ENCODE measurements at regions not wholly inside any gene's neighbourhood (a gene's known extent, or its start where the extent isn't known, plus 50 kb on each side); places are given as distances from the start of the nearest gene placed in this dataset.

DNA sequence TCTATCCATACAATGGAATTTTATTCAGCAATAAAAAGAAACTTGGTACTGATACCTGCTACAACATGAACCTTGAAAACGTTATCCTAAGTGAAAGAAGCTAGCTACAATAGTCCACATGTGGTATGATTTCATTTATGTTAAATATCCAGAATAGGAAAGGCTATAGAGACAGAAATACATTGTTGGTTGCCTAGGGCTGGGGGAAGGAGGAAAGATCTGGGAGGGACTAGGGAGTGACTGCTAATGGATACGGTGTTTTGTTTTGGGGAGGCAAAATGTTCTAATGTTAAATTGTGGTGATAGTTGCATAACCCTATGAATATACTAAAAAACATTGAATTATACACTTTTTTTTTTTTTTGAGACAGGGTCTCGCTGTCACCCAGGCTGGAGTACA lies 141.1 kb upstream of the ARX start:
- no peak overlapping the region for H3K4me3 ChIP-seq (ENCODE audit: low read depth, low read length)
- no peak for DNase-seq (ENCODE audit: low read depth)
- TF ChIP-seq, protein P1, sequence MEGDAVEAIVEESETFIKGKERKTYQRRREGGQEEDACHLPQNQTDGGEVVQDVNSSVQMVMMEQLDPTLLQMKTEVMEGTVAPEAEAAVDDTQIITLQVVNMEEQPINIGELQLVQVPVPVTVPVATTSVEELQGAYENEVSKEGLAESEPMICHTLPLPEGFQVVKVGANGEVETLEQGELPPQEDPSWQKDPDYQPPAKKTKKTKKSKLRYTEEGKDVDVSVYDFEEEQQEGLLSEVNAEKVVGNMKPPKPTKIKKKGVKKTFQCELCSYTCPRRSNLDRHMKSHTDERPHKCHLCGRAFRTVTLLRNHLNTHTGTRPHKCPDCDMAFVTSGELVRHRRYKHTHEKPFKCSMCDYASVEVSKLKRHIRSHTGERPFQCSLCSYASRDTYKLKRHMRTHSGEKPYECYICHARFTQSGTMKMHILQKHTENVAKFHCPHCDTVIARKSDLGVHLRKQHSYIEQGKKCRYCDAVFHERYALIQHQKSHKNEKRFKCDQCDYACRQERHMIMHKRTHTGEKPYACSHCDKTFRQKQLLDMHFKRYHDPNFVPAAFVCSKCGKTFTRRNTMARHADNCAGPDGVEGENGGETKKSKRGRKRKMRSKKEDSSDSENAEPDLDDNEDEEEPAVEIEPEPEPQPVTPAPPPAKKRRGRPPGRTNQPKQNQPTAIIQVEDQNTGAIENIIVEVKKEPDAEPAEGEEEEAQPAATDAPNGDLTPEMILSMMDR (IDR thresholded peaks at IDR 0.05; ENCODE audit: insufficient read depth, low read depth, low read length), result no peak

DNA sequence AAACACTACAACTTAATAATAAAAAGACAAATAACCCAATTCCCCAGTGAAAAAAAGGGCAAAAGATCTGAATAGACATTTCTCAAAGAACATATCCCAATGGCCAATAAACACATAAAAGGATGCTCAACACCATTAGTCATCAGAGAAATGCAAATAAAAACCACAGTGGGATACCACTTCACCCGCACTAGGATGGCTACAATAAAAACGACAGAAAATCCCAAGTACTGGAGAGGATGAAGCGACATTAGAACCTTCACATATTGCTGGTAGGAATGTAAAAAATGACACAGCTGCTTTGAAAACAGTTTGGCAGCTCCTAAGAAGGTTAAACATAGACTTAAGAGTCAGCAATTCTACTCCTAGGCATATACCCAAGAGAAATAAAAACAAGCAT lies 140.6 kb upstream of the ARX start:
- TF ChIP-seq, protein P1 (IDR thresholded peaks at IDR 0.05; ENCODE audit: insufficient read depth, low read depth, low read length), result no peak
- peak; percentile 10 for DNase-seq (ENCODE audit: low read depth)
- no peak overlapping the region for H3K4me3 ChIP-seq (ENCODE audit: low read depth, low read length)

DNA sequence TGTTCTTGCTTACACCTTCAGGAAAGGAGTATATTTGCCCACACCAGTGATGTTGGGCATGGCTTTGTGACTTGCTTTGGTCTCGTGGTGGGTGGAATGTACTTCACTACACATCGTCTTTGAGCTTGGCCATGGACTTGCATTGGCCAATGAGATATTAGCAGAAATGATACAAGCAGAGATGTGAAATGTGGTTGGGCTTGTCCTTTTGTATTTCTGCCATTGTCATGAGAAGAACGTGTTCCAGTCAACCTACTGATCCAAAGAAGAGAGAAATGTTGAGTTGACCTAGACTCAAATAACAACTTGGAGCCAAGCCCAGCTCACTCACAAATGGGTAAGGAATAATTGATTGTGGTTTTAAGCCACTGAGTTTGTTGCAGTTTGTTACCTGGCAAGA lies 138.4 kb upstream of the ARX start:
- H3K4me3 ChIP-seq (ENCODE audit: low read depth, low read length), result no peak overlapping the region
- DNase-seq (ENCODE audit: low read depth), result no peak
- TF ChIP-seq, protein P1 (IDR thresholded peaks at IDR 0.05; ENCODE audit: insufficient read depth, low read depth, low read length), result no peak

DNA sequence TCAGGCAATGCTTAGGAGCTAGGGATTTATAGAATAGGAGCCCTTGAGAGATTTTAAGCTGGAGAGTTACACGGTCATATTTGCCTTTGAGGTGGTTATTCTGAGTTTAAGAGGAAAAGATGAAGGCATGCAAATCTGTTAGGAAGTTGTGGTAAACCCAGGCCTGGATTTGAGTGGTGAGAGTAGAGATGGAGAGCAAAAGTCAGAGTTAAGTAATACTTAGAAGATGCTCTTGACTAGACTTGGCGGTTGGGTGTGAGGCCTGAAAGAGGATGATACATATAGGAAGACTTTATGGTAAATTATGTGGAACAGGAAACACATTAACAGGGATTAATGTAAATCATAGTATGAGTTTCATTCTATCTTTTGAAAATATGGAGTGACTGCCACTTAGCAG lies 136.0 kb upstream of the ARX start:
- H3K4me3 ChIP-seq (ENCODE audit: low read depth, low read length), result no peak overlapping the region
- no peak for DNase-seq (ENCODE audit: low read depth)
- TF ChIP-seq, protein P1 (IDR thresholded peaks at IDR 0.05; ENCODE audit: insufficient read depth, low read depth, low read length), result no peak

DNA sequence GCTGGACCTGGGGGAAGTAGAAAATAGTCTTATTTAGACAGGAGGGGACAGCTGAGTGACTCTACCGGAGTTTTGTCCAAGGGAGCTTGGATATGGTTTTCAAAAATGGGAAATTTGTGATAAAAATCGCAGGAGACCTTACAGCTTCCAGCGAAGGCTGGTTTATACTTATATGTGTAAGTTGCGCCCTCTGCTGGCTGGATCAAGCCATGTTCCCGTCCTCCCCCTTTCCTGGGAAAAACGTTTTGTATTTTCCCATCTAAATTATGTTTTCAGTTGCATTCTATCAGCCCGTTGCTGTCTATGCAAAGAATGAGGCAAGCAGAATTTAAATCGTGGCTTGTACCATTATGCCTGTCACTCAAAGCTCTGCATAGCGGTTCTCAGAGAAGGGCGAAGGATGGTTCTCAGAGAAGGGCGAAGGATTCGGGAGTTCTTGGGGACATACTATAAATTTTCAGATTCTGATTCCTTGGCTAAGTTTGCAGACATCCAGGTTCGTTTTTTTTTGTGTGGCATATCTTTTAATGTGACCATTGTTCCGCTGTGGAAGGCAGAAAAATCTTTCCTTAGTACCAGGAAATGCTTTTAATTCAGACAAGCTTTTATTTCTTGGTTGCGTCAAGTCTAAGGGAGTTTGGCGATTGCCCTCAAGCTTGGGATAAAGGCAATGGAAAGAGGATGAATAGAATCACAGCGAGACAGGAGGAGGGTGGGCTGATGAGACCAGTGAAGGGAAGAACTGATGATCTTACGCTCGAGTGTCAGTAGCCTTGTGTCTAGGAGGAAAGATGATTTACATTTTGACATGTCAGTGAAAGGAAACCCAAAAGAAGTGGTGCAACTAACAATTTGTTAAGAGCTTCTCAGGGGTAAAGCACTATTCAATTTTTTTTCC lies 128.5 kb upstream of the ARX start:
- TF ChIP-seq, protein P1 (IDR thresholded peaks at IDR 0.05; ENCODE audit: insufficient read depth, low read depth, low read length), result peak; percentile 62
- peak; percentile 61 for DNase-seq (ENCODE audit: low read depth)
- H3K4me3 ChIP-seq (ENCODE audit: low read depth, low read length), result no peak overlapping the region

DNA sequence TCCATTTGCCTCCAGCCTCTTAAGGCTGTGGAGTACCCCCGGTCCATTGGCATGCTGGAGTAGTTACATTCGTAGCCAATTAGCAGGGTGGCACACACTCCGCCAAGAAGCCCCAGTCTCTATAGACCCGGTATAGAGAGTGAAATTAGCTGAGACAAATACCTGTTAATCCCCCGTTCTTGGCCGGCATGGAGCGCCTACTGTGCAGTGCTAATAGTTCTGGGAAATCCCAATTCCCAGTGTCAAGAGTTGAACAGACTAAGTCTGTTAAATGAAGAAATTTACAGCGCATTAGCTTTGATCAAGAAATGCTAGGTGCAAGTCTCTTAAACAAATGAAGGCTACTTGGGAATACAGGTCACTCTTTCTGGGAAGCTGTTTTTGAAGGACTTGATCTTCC lies 127.8 kb upstream of the ARX start:
- no peak for DNase-seq (ENCODE audit: low read depth)
- TF ChIP-seq, protein P1 (IDR thresholded peaks at IDR 0.05; ENCODE audit: insufficient read depth, low read depth, low read length), result no peak
- H3K4me3 ChIP-seq (ENCODE audit: low read depth, low read length), result no peak overlapping the region
